SJSA1 (cell line): ENCODE measurements at regions not wholly inside any gene's neighbourhood (a gene's known extent, or its start where the extent isn't known, plus 50 kb on each side); places are given as distances from the start of the nearest gene placed in this dataset.

ENCODE experiments used
- DNase-seq, 2 experiments: peaks; one replicate each; pipeline ENCODE4 v3.0.0-alpha.2; 2015 to 2020; ENCODE audit warnings: low spot score in 2 of 2, low read depth in 1 of 2
- H3K27ac ChIP-seq: fragments of 250-450 bp; sonication (Bioruptor Pico); 2 replicates; pipeline ENCODE4 v1.5.1; 2020; ENCODE audit warnings: mild to moderate bottlenecking, moderate library complexity
- H3K27me3 ChIP-seq: fragments of 250-450 bp; sonication (Bioruptor Pico); replicated peaks from 2 replicates; pipeline ENCODE4 v1.5.1; 2020; ENCODE audit warnings: mild to moderate bottlenecking, moderate library complexity
- H3K36me3 ChIP-seq: fragments of 250-450 bp; sonication (Bioruptor Pico); 2 replicates; pipeline ENCODE4 v1.5.1; 2020; ENCODE audit warnings: mild to moderate bottlenecking
- H3K4me1 ChIP-seq: fragments of 250-450 bp; sonication (Bioruptor Pico); replicated peaks from 2 replicates; pipeline ENCODE4 v1.6.1; 2021; ENCODE audit warnings: mild to moderate bottlenecking
- H3K4me3 ChIP-seq: fragments of 250-450 bp; sonication (Bioruptor Pico); 2 replicates; pipeline ENCODE4 v1.5.1; 2020; ENCODE audit warnings: mild to moderate bottlenecking
- H3K9me3 ChIP-seq: fragments of 250-450 bp; sonication (Bioruptor Pico); replicated peaks from 2 replicates; pipeline ENCODE4 v1.5.1; 2020; ENCODE audit warnings: mild to moderate bottlenecking

- H3K27me3 ChIP-seq: no peaks in the 10 kb centered on the region
- H3K4me1 ChIP-seq: no peaks in the 10 kb centered on the region
- H3K9me3 ChIP-seq: no peaks in the 10 kb centered on the region
- no peak for DNase-seq
- H3K27ac ChIP-seq: no peak overlapping the region
- no peaks in the 10 kb centered on the region for H3K36me3 ChIP-seq
- H3K4me3 ChIP-seq: no peak overlapping the region
Observed at GRCh38 chr13:61944329-61944929, 528.8 kb upstream of the PCDH20 start.

GRCh38 chr13:61935710-61936109 lies 520.1 kb upstream of the PCDH20 start:
- no peaks in the 10 kb centered on the region for H3K36me3 ChIP-seq
- H3K4me1 ChIP-seq: no peaks in the 10 kb centered on the region
- no peak overlapping the region for H3K27ac ChIP-seq
- H3K9me3 ChIP-seq: no peaks in the 10 kb centered on the region
- H3K4me3 ChIP-seq: no peak overlapping the region
- DNase-seq: no peak
- no peaks in the 10 kb centered on the region for H3K27me3 ChIP-seq

GRCh38 chr13:61927648-61928047 lies 512.0 kb upstream of the PCDH20 start:
- H3K36me3 ChIP-seq: no peaks in the 10 kb centered on the region
- H3K27ac ChIP-seq: no peak overlapping the region
- H3K4me3 ChIP-seq: no peak overlapping the region
- no peaks in the 10 kb centered on the region for H3K27me3 ChIP-seq
- DNase-seq: no peak
- no peaks in the 10 kb centered on the region for H3K9me3 ChIP-seq
- no peaks in the 10 kb centered on the region for H3K4me1 ChIP-seq

- no peaks in the 10 kb centered on the region for H3K36me3 ChIP-seq
- H3K4me1 ChIP-seq: no peaks in the 10 kb centered on the region
- H3K27ac ChIP-seq: no peak overlapping the region
- no peaks in the 10 kb centered on the region for H3K27me3 ChIP-seq
- H3K4me3 ChIP-seq: no peak overlapping the region
- no peak for DNase-seq
- H3K9me3 ChIP-seq: no peaks in the 10 kb centered on the region
Observed at GRCh38 chr13:61918841-61919240, 503.2 kb upstream of the PCDH20 start.

- Histone ChIP-seq H3K27ac (no peak overlapping the region), H3K4me3 (no peak overlapping the region), H3K4me1 (no peaks in the 10 kb centered on the region), H3K36me3 (no peaks in the 10 kb centered on the region), H3K27me3 (no peaks in the 10 kb centered on the region), H3K9me3 (no peaks in the 10 kb centered on the region)
- DNase-seq: no peak
Observed at GRCh38 chr13:61916483-61916882, 500.8 kb upstream of the PCDH20 start.

GRCh38 chr13:61913183-61913582 lies 497.5 kb upstream of the PCDH20 start:
- no peak overlapping the region for H3K4me3 ChIP-seq
- H3K27ac ChIP-seq: no peak overlapping the region
- H3K27me3 ChIP-seq: no peaks in the 10 kb centered on the region
- DNase-seq: no peak
- no peaks in the 10 kb centered on the region for H3K4me1 ChIP-seq
- no peaks in the 10 kb centered on the region for H3K36me3 ChIP-seq
- no peaks in the 10 kb centered on the region for H3K9me3 ChIP-seq

GRCh38 chr13:61908906-61909615 lies 493.4 kb upstream of the PCDH20 start:
- no peaks in the 10 kb centered on the region for H3K36me3 ChIP-seq
- no peak for DNase-seq
- no peaks in the 10 kb centered on the region for H3K4me1 ChIP-seq
- H3K4me3 ChIP-seq: no peak overlapping the region
- H3K9me3 ChIP-seq: no peaks in the 10 kb centered on the region
- no peak overlapping the region for H3K27ac ChIP-seq
- H3K27me3 ChIP-seq: no peaks in the 10 kb centered on the region

GRCh38 chr13:61905054-61905453 lies 489.4 kb upstream of the PCDH20 start:
- no peak overlapping the region for H3K4me3 ChIP-seq
- no peaks in the 10 kb centered on the region for H3K4me1 ChIP-seq
- no peaks in the 10 kb centered on the region for H3K36me3 ChIP-seq
- no peak overlapping the region for H3K27ac ChIP-seq
- no peak for DNase-seq
- no peaks in the 10 kb centered on the region for H3K9me3 ChIP-seq
- H3K27me3 ChIP-seq: no peaks in the 10 kb centered on the region

- Histone ChIP-seq H3K4me3 (no peak overlapping the region), H3K27me3 (no peaks in the 10 kb centered on the region), H3K4me1 (no peaks in the 10 kb centered on the region), H3K27ac (no peak overlapping the region), H3K36me3 (no peaks in the 10 kb centered on the region), H3K9me3 (no peaks in the 10 kb centered on the region)
- DNase-seq: no peak
Observed at GRCh38 chr13:61901946-61902541, 486.4 kb upstream of the PCDH20 start.

GRCh38 chr13:61900033-61900432 lies 484.4 kb upstream of the PCDH20 start:
- no peaks in the 10 kb centered on the region for H3K36me3 ChIP-seq
- no peak overlapping the region for H3K27ac ChIP-seq
- H3K27me3 ChIP-seq: no peaks in the 10 kb centered on the region
- no peak overlapping the region for H3K4me3 ChIP-seq
- no peaks in the 10 kb centered on the region for H3K9me3 ChIP-seq
- no peaks in the 10 kb centered on the region for H3K4me1 ChIP-seq
- no peak for DNase-seq

- H3K9me3 ChIP-seq: no peaks in the 10 kb centered on the region
- no peak overlapping the region for H3K27ac ChIP-seq
- no peaks in the 10 kb centered on the region for H3K4me1 ChIP-seq
- H3K27me3 ChIP-seq: no peaks in the 10 kb centered on the region
- no peak overlapping the region for H3K4me3 ChIP-seq
- H3K36me3 ChIP-seq: no peaks in the 10 kb centered on the region
- DNase-seq: no peak
Observed at GRCh38 chr13:61898207-61898606, 482.6 kb upstream of the PCDH20 start.

- DNase-seq: no peak
- no peak overlapping the region for H3K4me3 ChIP-seq
- H3K27me3 ChIP-seq: no peaks in the 10 kb centered on the region
- no peaks in the 10 kb centered on the region for H3K36me3 ChIP-seq
- H3K9me3 ChIP-seq: no peaks in the 10 kb centered on the region
- no peak overlapping the region for H3K27ac ChIP-seq
- no peaks in the 10 kb centered on the region for H3K4me1 ChIP-seq
Observed at GRCh38 chr13:61891401-61891800, 475.8 kb upstream of the PCDH20 start.

- Histone ChIP-seq H3K9me3 (no peaks in the 10 kb centered on the region), H3K27me3 (no peaks in the 10 kb centered on the region), H3K36me3 (no peaks in the 10 kb centered on the region), H3K4me3 (no peak overlapping the region), H3K4me1 (no peaks in the 10 kb centered on the region), H3K27ac (no peak overlapping the region)
- no peak for DNase-seq
Observed at GRCh38 chr13:61884830-61885229, 469.2 kb upstream of the PCDH20 start.

GRCh38 chr13:61880578-61881283 lies 465.1 kb upstream of the PCDH20 start:
- H3K27ac ChIP-seq: no peak overlapping the region
- no peaks in the 10 kb centered on the region; the same call in 1 of the 2 replicates for H3K9me3 ChIP-seq
- H3K4me3 ChIP-seq: no peak overlapping the region
- no peak for DNase-seq
- H3K36me3 ChIP-seq: no peaks in the 10 kb centered on the region
- no peaks in the 10 kb centered on the region for H3K27me3 ChIP-seq
- H3K4me1 ChIP-seq: no peaks in the 10 kb centered on the region
